ENCODE measurements at regions not wholly inside any gene's neighbourhood (a gene's known extent, or its start where the extent isn't known, plus 50 kb on each side); places are given as distances from the start of the nearest gene placed in this dataset.
"Not testable (repeated sequence)": the region's sequence is repeated elsewhere in the genome, so short reads cannot be mapped to it uniquely, and the experiment has no call there.

GRCh38 chrX:128699716-128700285, 647.6 kb upstream of the ACTRT1 start:
- Mint-ChIP-seq H3K9me3 (peaks cover 0 to 3% (median 0%) of the 10 kb centered on the region in 5 donors), H3K36me3 (no peaks in the 10 kb centered on the region), H3K27ac (no peak overlapping the region), H3K4me1 (no peaks in the 10 kb centered on the region), H3K4me3 (no peak overlapping the region), H3K27me3 (no peaks in the 10 kb centered on the region)
- no peaks in the 10 kb centered on the region for H3K36me3 ChIP-seq (ENCODE audit: insufficient read depth, low read length)
- CTCF ChIA-PET, result no interaction called here
- H3K9me3 ChIP-seq (ENCODE audit: low read length), result no peaks in the 10 kb centered on the region
- H3K27ac ChIP-seq (ENCODE audit: low read depth, low read length), result no peak overlapping the region
- POLR2A ChIA-PET, result no interaction called here
- H3K27me3 ChIP-seq (ENCODE audit: insufficient read depth, low read length, poor library complexity, severe bottlenecking), result no peaks in the 10 kb centered on the region
- DNase-seq, result no peak
- H3K4me1 ChIP-seq (ENCODE audit: insufficient read depth, low read length), result no peaks in the 10 kb centered on the region
- H3K4me3 ChIP-seq (ENCODE audit: low read length), result no peak overlapping the region

- CTCF ChIA-PET, result no interaction called here
Observed at GRCh38 chrX:128698573-128699181, 646.5 kb upstream of the ACTRT1 start.

GRCh38 chrX:128691872-128692271, 639.7 kb upstream of the ACTRT1 start:
- no peak overlapping the region for H3K27ac Mint-ChIP-seq
- CTCF ChIA-PET, result no interaction called here
- H3K4me3 Mint-ChIP-seq, result no peak overlapping the region
- Histone ChIP-seq H3K36me3 (ENCODE audit: insufficient read depth, low read length) (no peaks in the 10 kb centered on the region), H3K4me3 (ENCODE audit: low read length) (no peak overlapping the region), H3K9me3 (ENCODE audit: low read length) (no peaks in the 10 kb centered on the region), H3K27ac (ENCODE audit: low read depth, low read length) (no peak overlapping the region), H3K4me1 (ENCODE audit: insufficient read depth, low read length) (no peaks in the 10 kb centered on the region), H3K27me3 (ENCODE audit: insufficient read depth, low read length, poor library complexity, severe bottlenecking) (no peaks in the 10 kb centered on the region)
- H3K4me1 Mint-ChIP-seq, result no peaks in the 10 kb centered on the region
- no peaks in the 10 kb centered on the region for H3K27me3 Mint-ChIP-seq
- H3K9me3 Mint-ChIP-seq, result peaks cover 0 to 7% (median 0%) of the 10 kb centered on the region in 5 donors
- H3K36me3 Mint-ChIP-seq, result no peaks in the 10 kb centered on the region
- DNase-seq, result no peak
- POLR2A ChIA-PET, result no interaction called here

More at GRCh38 chrX:128698573-128699181, 646.5 kb upstream of the ACTRT1 start:
- Mint-ChIP-seq H3K27ac (no peak overlapping the region), H3K4me1 (no peaks in the 10 kb centered on the region), H3K36me3 (no peaks in the 10 kb centered on the region), H3K9me3 (peaks cover 0 to 3% (median 0%) of the 10 kb centered on the region in 5 donors), H3K4me3 (no peak overlapping the region), H3K27me3 (no peaks in the 10 kb centered on the region)
- no peak for DNase-seq
- Histone ChIP-seq H3K27me3 (ENCODE audit: insufficient read depth, low read length, poor library complexity, severe bottlenecking) (no peaks in the 10 kb centered on the region), H3K36me3 (ENCODE audit: insufficient read depth, low read length) (no peaks in the 10 kb centered on the region), H3K27ac (ENCODE audit: low read depth, low read length) (no peak overlapping the region), H3K4me3 (ENCODE audit: low read length) (no peak overlapping the region), H3K4me1 (ENCODE audit: insufficient read depth, low read length) (no peaks in the 10 kb centered on the region), H3K9me3 (ENCODE audit: low read length) (no peaks in the 10 kb centered on the region)
- POLR2A ChIA-PET, result no interaction called here

- Histone ChIP-seq H3K36me3 (ENCODE audit: insufficient read depth, low read length) (no peaks in the 10 kb centered on the region), H3K27me3 (ENCODE audit: insufficient read depth, low read length, poor library complexity, severe bottlenecking) (no peaks in the 10 kb centered on the region), H3K9me3 (ENCODE audit: low read length) (no peaks in the 10 kb centered on the region), H3K4me1 (ENCODE audit: insufficient read depth, low read length) (no peaks in the 10 kb centered on the region), H3K4me3 (ENCODE audit: low read length) (no peak overlapping the region), H3K27ac (ENCODE audit: low read depth, low read length) (no peak overlapping the region)
- no peaks in the 10 kb centered on the region for H3K4me1 Mint-ChIP-seq
- H3K4me3 Mint-ChIP-seq, result no peak overlapping the region
- ChIA-PET POLR2A (no interaction called here), CTCF (no interaction called here)
- H3K36me3 Mint-ChIP-seq, result no peaks in the 10 kb centered on the region
- H3K27ac Mint-ChIP-seq, result no peak overlapping the region
- no peak for DNase-seq
- peaks cover 0 to 7% (median 2%) of the 10 kb centered on the region in 5 donors for H3K9me3 Mint-ChIP-seq
- peaks cover 0 to 1% of the 10 kb centered on the region in 2 donors for H3K27me3 Mint-ChIP-seq
Observed at GRCh38 chrX:128685387-128685786, 633.2 kb upstream of the ACTRT1 start.

- H3K27ac Mint-ChIP-seq, result no peak overlapping the region
- peaks cover 0 to 3% (median 0%) of the 10 kb centered on the region in 5 donors for H3K9me3 Mint-ChIP-seq
- Histone ChIP-seq H3K27me3 (ENCODE audit: insufficient read depth, low read length, poor library complexity, severe bottlenecking) (no peaks in the 10 kb centered on the region), H3K9me3 (ENCODE audit: low read length) (no peaks in the 10 kb centered on the region), H3K36me3 (ENCODE audit: insufficient read depth, low read length) (no peaks in the 10 kb centered on the region), H3K4me3 (ENCODE audit: low read length) (no peak overlapping the region), H3K4me1 (ENCODE audit: insufficient read depth, low read length) (no peaks in the 10 kb centered on the region), H3K27ac (ENCODE audit: low read depth, low read length) (no peak overlapping the region)
- H3K27me3 Mint-ChIP-seq, result peaks cover 0 to 3% of the 10 kb centered on the region in 2 donors
- DNase-seq, result no peak
- H3K4me3 Mint-ChIP-seq, result no peak overlapping the region
- no peaks in the 10 kb centered on the region for H3K4me1 Mint-ChIP-seq
- POLR2A ChIA-PET, result no interaction called here
- CTCF ChIA-PET, result no interaction called here
- H3K36me3 Mint-ChIP-seq, result no peaks in the 10 kb centered on the region
Observed at GRCh38 chrX:128676651-128677050, 624.4 kb upstream of the ACTRT1 start.

- H3K4me3 Mint-ChIP-seq; H3K36me3 Mint-ChIP-seq; H3K4me1 ChIP-seq (ENCODE audit: insufficient read depth, low read length); H3K27me3 ChIP-seq (ENCODE audit: insufficient read depth, low read length, poor library complexity, severe bottlenecking); H3K36me3 ChIP-seq (ENCODE audit: insufficient read depth, low read length); H3K9me3 ChIP-seq (ENCODE audit: low read length); H3K27me3 Mint-ChIP-seq; DNase-seq; CTCF ChIA-PET; H3K27ac ChIP-seq (ENCODE audit: low read depth, low read length); H3K4me1 Mint-ChIP-seq; H3K4me3 ChIP-seq (ENCODE audit: low read length); H3K9me3 Mint-ChIP-seq; POLR2A ChIA-PET; H3K27ac Mint-ChIP-seq: not testable (repeated sequence)
Observed at GRCh38 chrX:128674326-128675086, 622.3 kb upstream of the ACTRT1 start.

- ChIA-PET CTCF (no interaction called here), POLR2A (no interaction called here)
- H3K9me3 ChIP-seq (ENCODE audit: low read length), result no peaks in the 10 kb centered on the region
- H3K4me3 Mint-ChIP-seq, result no peak overlapping the region
- no peaks in the 10 kb centered on the region for H3K4me1 ChIP-seq (ENCODE audit: insufficient read depth, low read length)
- H3K27me3 ChIP-seq (ENCODE audit: insufficient read depth, low read length, poor library complexity, severe bottlenecking), result no peaks in the 10 kb centered on the region
- H3K9me3 Mint-ChIP-seq, result peaks cover 0 to 11% (median 6%) of the 10 kb centered on the region in 5 donors
- H3K27ac Mint-ChIP-seq, result no peak overlapping the region
- H3K4me3 ChIP-seq (ENCODE audit: low read length), result no peak overlapping the region
- peaks cover 0 to 2% of the 10 kb centered on the region in 2 donors for H3K27me3 Mint-ChIP-seq
- H3K27ac ChIP-seq (ENCODE audit: low read depth, low read length), result no peak overlapping the region
- H3K36me3 Mint-ChIP-seq, result no peaks in the 10 kb centered on the region
- DNase-seq, result no peak
- H3K4me1 Mint-ChIP-seq, result no peaks in the 10 kb centered on the region
- H3K36me3 ChIP-seq (ENCODE audit: insufficient read depth, low read length), result no peaks in the 10 kb centered on the region
Observed at GRCh38 chrX:128664211-128664610, 612.0 kb upstream of the ACTRT1 start.

GRCh38 chrX:128653524-128654060, 601.4 kb upstream of the ACTRT1 start:
- Histone ChIP-seq H3K4me3 (ENCODE audit: low read length) (no peak overlapping the region), H3K9me3 (ENCODE audit: low read length) (no peaks in the 10 kb centered on the region), H3K27me3 (ENCODE audit: insufficient read depth, low read length, poor library complexity, severe bottlenecking) (no peaks in the 10 kb centered on the region), H3K36me3 (ENCODE audit: insufficient read depth, low read length) (no peaks in the 10 kb centered on the region), H3K4me1 (ENCODE audit: insufficient read depth, low read length) (no peaks in the 10 kb centered on the region), H3K27ac (ENCODE audit: low read depth, low read length) (no peak overlapping the region)
- Mint-ChIP-seq H3K9me3 (peaks cover 0 to 7% (median 5%) of the 10 kb centered on the region in 5 donors), H3K4me1 (no peaks in the 10 kb centered on the region), H3K36me3 (no peaks in the 10 kb centered on the region), H3K4me3 (no peak overlapping the region), H3K27me3 (no peaks in the 10 kb centered on the region), H3K27ac (no peak overlapping the region)
- no peak for DNase-seq
- POLR2A ChIA-PET, result no interaction called here
- CTCF ChIA-PET, result no interaction called here

All from CD8-positive, alpha-beta memory T cell (primary cell).